Activated naive CD4-positive, alpha-beta T cell treated with anti-CD3 and anti-CD28 coated beads, Interleukin-2, amount 50 U/mL, for 16 hours (primary cell): ENCODE measurements at regions not wholly inside any gene's neighbourhood (a gene's known extent, or its start where the extent isn't known, plus 50 kb on each side); places are given as distances from the start of the nearest gene placed in this dataset.
"Not testable (repeated sequence)": the region's sequence is repeated elsewhere in the genome, so short reads cannot be mapped to it uniquely, and the experiment has no call there.

Experiments used
- DNase-seq: peaks from one replicate; pipeline ENCODE4 v3.0.0-alpha.2; 2020

- peak; percentile 70 for DNase-seq
Observed at GRCh38 chr5:36739751-36740221, 133.4 kb downstream of the SLC1A3 start.

- no peak for DNase-seq
Observed at GRCh38 chr5:36740259-36740898, 134.0 kb downstream of the SLC1A3 start.

GRCh38 chr5:36741128-36741527 is 134.7 kb downstream of the SLC1A3 start:
- no peak for DNase-seq

GRCh38 chr5:36743891-36744772 is 132.4 kb upstream of the NIPBL start:
- no peak for DNase-seq

- peak; percentile 26 for DNase-seq
Observed at GRCh38 chr5:36744773-36745589, 131.6 kb upstream of the NIPBL start.

- not testable (repeated sequence) for DNase-seq
Observed at GRCh38 chr5:36747794-36748193, 128.8 kb upstream of the NIPBL start.

- no peak for DNase-seq
Observed at GRCh38 chr5:36751886-36752285, 124.7 kb upstream of the NIPBL start.

- DNase-seq: no peak
Observed at GRCh38 chr5:36755342-36755741, 121.2 kb upstream of the NIPBL start.

GRCh38 chr5:36755920-36756488 is 120.6 kb upstream of the NIPBL start:
- no peak for DNase-seq

GRCh38 chr5:36756848-36757247 is 119.7 kb upstream of the NIPBL start:
- no peak for DNase-seq

GRCh38 chr5:36759117-36759516 is 117.5 kb upstream of the NIPBL start:
- no peak for DNase-seq

GRCh38 chr5:36763454-36763853 is 113.1 kb upstream of the NIPBL start:
- no peak for DNase-seq

- no peak for DNase-seq
Observed at GRCh38 chr5:36765876-36766275, 110.7 kb upstream of the NIPBL start.

GRCh38 chr5:36766981-36767380 is 109.6 kb upstream of the NIPBL start:
- DNase-seq: no peak

- no peak for DNase-seq
Observed at GRCh38 chr5:36768450-36768849, 108.1 kb upstream of the NIPBL start.

GRCh38 chr5:36769129-36769770 is 107.3 kb upstream of the NIPBL start:
- no peak for DNase-seq

GRCh38 chr5:36770125-36770524 is 106.4 kb upstream of the NIPBL start:
- DNase-seq: no peak

GRCh38 chr5:36772276-36773140 is 104.1 kb upstream of the NIPBL start:
- DNase-seq: no peak

GRCh38 chr5:36777105-36777757 is 99.3 kb upstream of the NIPBL start:
- DNase-seq: no peak

- DNase-seq: no peak
Observed at GRCh38 chr5:36778336-36778735, 98.2 kb upstream of the NIPBL start.

GRCh38 chr5:36782612-36783011 is 94.0 kb upstream of the NIPBL start:
- not testable (repeated sequence) for DNase-seq
